Small intestine (tissue), 7 donors: ENCODE measurements at regions not wholly inside any gene's neighbourhood (a gene's known extent, or its start where the extent isn't known, plus 50 kb on each side); places are given as distances from the start of the nearest gene placed in this dataset.
"Not testable (repeated sequence)": the region's sequence is repeated elsewhere in the genome, so short reads cannot be mapped to it uniquely, and the experiment has no call there.

Experiments
- DNase-seq, 2 donors: peaks; one replicate each; pipeline versions ENCODE4 v3.0.0 to v3.0.0-alpha.2; 2013
- FAIRE-seq: peaks from 2 replicates; lab custom pipeline; 2012; peaks lifted over from hg19 to GRCh38; lab: Jason Lieb, UNC
- H3K27ac ChIP-seq, 3 donors: one replicate each; pipeline ENCODE4 v1.5.1; 2013; ENCODE audit warnings: low read length in 2 of 3, mild to moderate bottlenecking in 2 of 3, control low read depth in 1 of 3, inconsistent platforms in 1 of 3, low read depth in 1 of 3, moderate library complexity in 1 of 3
- H3K27me3 ChIP-seq, 3 donors: one replicate each; pipeline ENCODE4 v1.6.1; 2013; ENCODE audit warnings: low read length in 3 of 3, inconsistent platforms in 1 of 3; ENCODE audit not compliant: control insufficient read depth in 3 of 3, insufficient read depth in 3 of 3
- H3K36me3 ChIP-seq, 3 donors: one replicate each; pipeline ENCODE4 v1.6.1; 2013; ENCODE audit warnings: low read length in 3 of 3, inconsistent platforms in 1 of 3, low read depth in 1 of 3, mild to moderate bottlenecking in 1 of 3, moderate library complexity in 1 of 3; ENCODE audit not compliant: control insufficient read depth in 3 of 3, insufficient read depth in 2 of 3
- H3K4me1 ChIP-seq, 3 donors: one replicate each; pipeline ENCODE4 v1.6.1; 2013; ENCODE audit warnings: low read length in 2 of 3, inconsistent platforms in 1 of 3, low read depth in 1 of 3, mild to moderate bottlenecking in 1 of 3, moderate library complexity in 1 of 3; ENCODE audit not compliant: control insufficient read depth in 3 of 3, insufficient read depth in 2 of 3
- H3K4me3 ChIP-seq, 3 donors: one replicate each; pipeline ENCODE4 v1.5.1; 2013; ENCODE audit warnings: low read length in 3 of 3, control low read depth in 1 of 3, inconsistent platforms in 1 of 3, low read depth in 1 of 3, mild to moderate bottlenecking in 1 of 3, moderate library complexity in 1 of 3
- H3K9me3 ChIP-seq, 2 donors: one replicate each; pipeline ENCODE4 v1.6.1; 2013; ENCODE audit warnings: low read depth in 1 of 2, low read length in 1 of 2; ENCODE audit not compliant: control insufficient read depth in 2 of 2, insufficient read depth in 1 of 2
- WGBS, 3 donors: extraction: QIAGEN DNeasy Blood & Tissue Kit; methylation state at CpG; one replicate each; pipeline ENCODE4 v1.1.7; 2013; 5-methylcytosine and 5-hydroxymethylcytosine counted together
- donor health status: healthy with polysubstance abuse.
- donor health status: control.
- donor health status: control.
- donor health status: Bipolar disorder and iron deficiency.
- donor health status: healthy.

DNA sequence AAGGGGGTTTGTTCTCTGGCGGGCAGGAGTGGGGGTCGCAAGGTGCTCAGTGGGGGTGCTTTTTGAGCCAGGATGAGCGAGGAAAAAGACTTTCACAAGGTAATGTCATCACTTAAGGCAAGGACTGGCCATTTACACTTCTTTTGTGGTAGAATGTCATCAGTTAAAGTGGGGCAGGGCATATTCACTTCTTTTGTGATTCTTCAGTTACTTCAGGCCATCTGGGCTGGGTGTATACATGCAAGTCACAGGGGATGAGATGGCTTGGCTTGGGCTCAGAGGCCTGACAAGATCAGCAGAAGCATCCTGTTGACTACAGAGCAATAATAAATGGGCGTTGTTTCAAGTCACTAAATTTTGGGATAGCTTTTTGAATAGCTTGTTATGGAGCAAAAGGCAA, 586.4 kb upstream of the MBL2 start:
- DNase-seq, H3K4me3 ChIP-seq, H3K27me3 ChIP-seq, H3K9me3 ChIP-seq, H3K4me1 ChIP-seq, FAIRE-seq, H3K27ac ChIP-seq, H3K36me3 ChIP-seq: not testable (repeated sequence)
- 65 to 81% (median 75%) methylated on average over 2 to 4 of the region's 4 CpGs for WGBS, 3 donors

DNA sequence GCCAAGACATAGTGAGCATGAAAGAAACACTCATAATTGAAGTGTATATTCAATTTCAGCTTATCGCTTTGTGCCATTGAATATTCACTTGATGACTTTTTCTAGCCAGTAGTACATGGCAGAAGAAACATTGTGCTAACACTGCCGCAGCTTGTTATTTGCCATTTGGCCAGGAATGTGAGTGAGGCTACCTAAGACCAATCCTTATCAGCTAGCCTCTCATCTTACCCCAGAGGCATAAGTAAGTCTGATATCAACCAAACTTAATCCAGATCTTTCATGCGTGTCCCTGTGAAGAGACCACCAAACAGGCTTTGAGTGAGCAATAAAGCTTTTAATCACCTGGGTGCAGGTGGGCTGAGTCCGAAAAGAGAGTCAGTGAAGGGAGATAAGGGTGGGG, 586.0 kb upstream of the MBL2 start:
- Histone ChIP-seq H3K4me1 (no peaks in the 10 kb centered on the region), H3K27ac (no peak overlapping the region), H3K36me3 (no peaks in the 10 kb centered on the region), H3K9me3 (no peaks in the 10 kb centered on the region), H3K27me3 (no peaks in the 10 kb centered on the region), H3K4me3 (no peak overlapping the region)
- 79 to 88% (median 87%) methylated on average over 4 of the region's 4 CpGs for WGBS, 3 donors
- FAIRE-seq: no peak
- no peak for DNase-seq

DNA sequence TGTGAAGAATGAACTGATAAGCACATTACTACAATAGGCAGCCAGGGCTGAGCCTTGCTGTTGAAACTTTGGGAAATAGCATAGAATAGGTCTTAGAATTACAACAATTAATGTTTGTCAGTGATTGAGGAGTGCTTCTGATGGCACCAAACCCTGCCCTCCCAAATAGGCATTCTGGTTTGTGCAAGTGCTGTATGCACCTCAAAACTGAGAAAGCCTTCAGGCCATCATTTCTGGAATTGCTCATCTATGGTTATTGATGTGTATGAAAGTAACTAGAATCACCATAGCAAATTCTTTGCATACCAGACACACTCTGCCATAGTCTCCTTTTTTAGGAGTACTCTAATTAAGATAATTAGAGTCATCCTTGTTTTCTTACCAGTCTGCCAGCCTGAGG, 585.0 kb upstream of the MBL2 start:
- no peaks in the 10 kb centered on the region for H3K27me3 ChIP-seq
- FAIRE-seq: no peak

DNA sequence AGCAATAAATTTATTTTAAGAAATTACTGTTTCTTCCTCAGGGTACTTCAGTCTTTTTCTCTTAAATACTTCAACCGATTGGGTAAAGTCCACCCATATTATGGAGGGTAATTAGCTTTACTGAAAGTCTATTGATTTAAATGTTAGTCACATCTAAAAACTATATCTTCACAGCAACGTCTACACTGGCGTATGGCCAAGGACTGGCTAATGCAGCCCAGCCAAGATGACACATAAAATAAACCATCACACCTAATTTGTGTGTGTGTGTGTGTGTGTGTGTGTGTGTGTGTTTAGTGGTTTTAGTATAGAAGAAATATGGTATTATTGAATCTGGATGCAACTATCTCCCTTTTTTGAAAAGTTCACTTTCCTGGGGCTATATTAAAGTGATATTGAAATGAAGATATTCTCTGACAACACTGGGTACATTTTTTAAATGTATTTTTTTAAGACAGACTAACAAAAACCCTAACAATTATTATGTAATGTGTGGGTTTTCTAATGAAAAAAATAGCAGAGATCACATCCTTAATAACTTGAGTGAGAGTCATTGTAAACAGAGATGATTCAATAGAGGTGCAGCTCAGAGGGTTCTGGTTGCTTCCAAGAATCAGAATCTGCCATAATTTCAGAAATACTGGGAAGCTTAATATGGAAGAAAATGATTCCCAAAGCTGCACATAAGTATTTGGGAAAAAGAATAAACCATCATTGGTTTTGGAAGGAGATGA, 584.2 kb upstream of the MBL2 start:
- DNase-seq: peak in 1 of 2 donors; percentile 10
- WGBS, 3 donors: 21 to 55% (median 42%) methylated on average over 3 of the region's 3 CpGs

More for the DNA sequence above, 585.0 kb upstream of the MBL2 start:
- Histone ChIP-seq H3K4me3 (no peak overlapping the region), H3K36me3 (no peaks in the 10 kb centered on the region), H3K9me3 (no peaks in the 10 kb centered on the region), H3K4me1 (no peaks in the 10 kb centered on the region), H3K27ac (no peak overlapping the region)
- no peak for DNase-seq

DNA sequence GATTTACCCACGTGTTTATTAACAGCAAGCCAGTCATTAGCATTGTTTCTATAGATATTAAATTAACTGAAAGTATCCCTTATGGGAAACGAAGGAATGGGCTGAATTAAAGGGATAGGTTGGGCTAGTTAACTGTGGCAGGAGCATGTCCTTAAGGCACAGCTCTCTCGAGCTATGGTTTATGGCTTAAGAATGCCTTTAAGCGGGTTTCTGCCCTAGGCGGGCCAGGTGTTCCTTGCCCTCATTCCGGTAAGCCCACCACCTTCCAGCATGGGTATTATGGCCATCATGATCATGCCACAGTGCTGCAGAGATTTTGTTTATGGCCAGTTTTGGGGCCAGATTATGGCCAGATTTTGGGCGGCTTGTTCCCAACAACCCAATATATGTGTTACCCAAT, 569.9 kb upstream of the MBL2 start:
- FAIRE-seq, DNase-seq, H3K36me3 ChIP-seq, H3K9me3 ChIP-seq, H3K27me3 ChIP-seq, H3K4me1 ChIP-seq, H3K4me3 ChIP-seq, H3K27ac ChIP-seq: not testable (repeated sequence)
- WGBS, 3 donors: 74 to 86% (median 80%) methylated on average over 7 of the region's 7 CpGs

More for the DNA sequence above, 584.2 kb upstream of the MBL2 start:
- H3K27me3 ChIP-seq: no peaks in the 10 kb centered on the region
- H3K9me3 ChIP-seq: no peaks in the 10 kb centered on the region
- H3K4me3 ChIP-seq: no peak overlapping the region
- H3K36me3 ChIP-seq: no peaks in the 10 kb centered on the region
- no peak overlapping the region for H3K27ac ChIP-seq
- no peak for FAIRE-seq
- no peaks in the 10 kb centered on the region for H3K4me1 ChIP-seq

DNA sequence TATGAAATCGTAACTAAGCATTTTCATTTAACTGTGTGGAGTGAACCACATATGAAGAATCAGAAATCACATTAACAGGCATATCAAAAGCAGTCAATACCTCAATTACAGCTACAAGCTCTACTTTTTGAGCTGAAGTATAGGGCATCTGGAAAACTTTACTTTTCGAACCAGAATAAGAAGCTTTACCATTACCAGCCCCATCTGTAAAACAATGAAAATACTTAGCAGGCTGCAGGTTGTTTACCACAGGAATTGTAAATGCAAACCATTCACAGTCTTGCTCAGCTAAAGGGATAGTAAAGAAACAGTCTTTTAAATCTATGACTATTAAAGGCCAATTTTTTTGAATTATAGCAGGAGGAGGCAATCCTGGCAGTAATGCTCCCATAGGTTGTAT, 565.6 kb upstream of the MBL2 start:
- H3K9me3 ChIP-seq: peaks cover 0 to 19% of the 10 kb centered on the region in 2 donors
- not testable (repeated sequence) for H3K4me3 ChIP-seq, H3K4me1 ChIP-seq, DNase-seq, H3K27me3 ChIP-seq, H3K27ac ChIP-seq, H3K36me3 ChIP-seq, FAIRE-seq
- 64 to 82% (median 67%) methylated on average over 2 of the region's 2 CpGs for WGBS, 3 donors

DNA sequence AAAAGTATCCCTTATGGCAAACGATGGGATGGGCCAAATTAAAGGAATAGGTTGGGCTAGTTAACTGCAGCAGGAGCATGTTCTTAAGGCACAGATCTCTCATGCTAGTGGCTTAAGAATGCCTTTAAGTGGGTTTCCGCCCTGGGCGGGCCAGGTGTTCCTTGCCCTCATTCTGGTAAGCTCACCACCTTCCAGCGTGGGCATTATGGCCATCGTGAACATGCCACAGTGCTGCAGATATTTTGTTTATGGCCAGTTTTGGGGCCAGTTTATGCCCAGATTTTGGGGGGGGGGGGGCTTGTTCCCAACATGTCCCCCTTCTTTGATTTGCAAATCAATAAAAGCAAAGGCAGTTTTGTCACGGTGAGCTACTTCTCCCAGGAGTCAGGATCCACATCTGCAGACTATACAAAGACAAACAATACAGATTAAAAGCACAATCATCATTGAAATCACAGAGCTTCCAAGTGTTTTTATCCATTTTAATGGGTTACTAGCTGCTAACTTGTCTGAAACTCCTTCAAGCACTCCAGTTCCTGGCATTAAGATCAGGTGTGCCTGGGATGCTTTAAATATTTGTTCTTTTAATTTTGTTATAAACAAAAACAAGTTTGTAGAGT, 563.3 kb upstream of the MBL2 start:
- H3K27ac ChIP-seq, FAIRE-seq: not testable (repeated sequence)

DNA sequence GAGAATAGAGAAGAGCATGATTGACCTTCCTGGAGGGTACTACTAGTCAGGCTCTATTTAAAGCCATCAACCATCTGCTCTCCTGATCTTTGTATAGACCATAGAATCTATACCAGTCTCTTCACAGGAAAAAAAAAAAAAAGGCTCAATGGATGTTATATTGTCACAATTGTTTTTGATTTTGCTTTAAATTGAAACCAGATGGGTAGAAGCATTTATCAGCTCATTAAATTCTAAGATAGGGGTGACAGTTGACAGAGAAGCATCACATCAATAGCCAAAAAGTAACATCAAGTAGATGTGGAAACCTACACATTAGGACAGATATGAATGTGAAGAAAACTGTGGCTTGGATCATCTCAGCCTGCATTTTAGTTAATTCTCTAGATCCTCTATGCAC, 558.9 kb upstream of the MBL2 start:
- no peak for DNase-seq
- Histone ChIP-seq H3K4me1 (no peaks in the 10 kb centered on the region), H3K9me3 (peaks cover 0 to 17% of the 10 kb centered on the region in 2 donors), H3K36me3 (no peaks in the 10 kb centered on the region), H3K27ac (no peak overlapping the region), H3K4me3 (no peak overlapping the region), H3K27me3 (no peaks in the 10 kb centered on the region)
- no peak for FAIRE-seq

More for the DNA sequence above, 563.3 kb upstream of the MBL2 start:
- WGBS, 3 donors: 83 to 91% (median 90%) methylated on average over 6 of the region's 6 CpGs
- H3K36me3 ChIP-seq, DNase-seq, H3K4me1 ChIP-seq, H3K27me3 ChIP-seq, H3K4me3 ChIP-seq: not testable (repeated sequence)
- peaks cover 0 to 23% of the 10 kb centered on the region in 2 donors for H3K9me3 ChIP-seq
